SH-SY5Y (cell line): ENCODE measurements at regions not wholly inside any gene's neighbourhood (a gene's known extent, or its start where the extent isn't known, plus 50 kb on each side); places are given as distances from the start of the nearest gene placed in this dataset.
A peak's percentile ranks its signal among the peaks of the same experiment; 100 is the strongest.

ENCODE experiments used
- GATA2 ChIP-seq: IDR thresholded peaks from 2 replicates; pipeline ENCODE4 v1.6.1; 2011; ENCODE audit warnings: mild to moderate bottlenecking, low read depth, low read length
- GATA3 ChIP-seq: IDR thresholded peaks from 2 replicates; pipeline ENCODE4 v1.6.1; 2011; ENCODE audit warnings: low read depth, mild to moderate bottlenecking, low read length, moderate library complexity

- no peak for TF ChIP-seq GATA3
- TF ChIP-seq GATA2 = no peak
Observed at GRCh38 chr13:74476788-74477187, 342.6 kb upstream of the KLF12 start.

DNA sequence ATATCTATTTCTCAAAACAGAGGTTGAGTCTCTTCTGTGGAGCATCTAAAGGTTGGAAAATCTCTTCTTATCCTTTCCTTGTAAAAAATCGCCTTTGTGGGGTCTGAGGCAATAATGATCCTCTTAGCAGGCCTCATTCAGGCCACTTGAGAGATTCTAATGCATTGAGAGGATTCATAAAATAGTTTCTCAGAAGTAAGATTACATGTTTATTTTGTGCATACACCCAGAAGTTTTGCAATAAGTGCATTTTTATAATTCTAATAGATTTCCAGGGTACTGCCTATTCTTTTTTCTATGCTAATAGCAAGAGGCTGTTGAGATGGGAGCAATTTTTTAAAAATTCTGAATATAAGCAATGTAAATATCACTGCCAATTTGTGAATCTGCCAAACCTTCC lies 342.2 kb upstream of the KLF12 start:
- TF ChIP-seq GATA3 (no peak), GATA2 (no peak)

- TF ChIP-seq GATA2 (no peak), GATA3 (no peak)
Observed at GRCh38 chr13:74466864-74467263, 332.7 kb upstream of the KLF12 start.

- TF ChIP-seq GATA2 (no peak), GATA3 (no peak)
Observed at GRCh38 chr13:74466020-74466419, 331.8 kb upstream of the KLF12 start.

GRCh38 chr13:74465271-74465670 lies 331.1 kb upstream of the KLF12 start:
- TF ChIP-seq GATA2 (no peak), GATA3 (no peak)

- TF ChIP-seq GATA3 (no peak), GATA2 (no peak)
Observed at GRCh38 chr13:74464670-74465069, 330.5 kb upstream of the KLF12 start.

DNA sequence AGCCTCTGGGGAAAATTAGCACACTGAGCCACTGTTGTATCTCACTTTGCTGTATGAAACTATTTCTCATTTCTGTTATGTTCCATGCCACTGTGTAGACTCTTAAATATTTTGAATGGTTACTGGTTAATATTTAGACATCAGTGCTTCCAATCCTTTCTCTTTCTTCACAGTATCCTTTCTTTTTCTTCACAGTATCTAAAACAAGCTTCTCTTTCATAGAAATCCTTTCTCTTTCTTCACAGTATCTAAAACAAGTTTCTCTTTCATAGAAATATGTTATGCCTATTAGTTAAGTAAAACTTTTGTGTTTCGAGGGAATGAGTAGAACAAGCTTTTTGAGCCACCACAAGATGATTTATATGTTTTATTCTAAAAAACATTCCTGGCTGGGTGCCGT lies 326.8 kb upstream of the KLF12 start:
- TF ChIP-seq GATA2 = no peak
- no peak for TF ChIP-seq GATA3

GRCh38 chr13:74452881-74453280 lies 318.7 kb upstream of the KLF12 start:
- TF ChIP-seq GATA3 (no peak), GATA2 (no peak)

DNA sequence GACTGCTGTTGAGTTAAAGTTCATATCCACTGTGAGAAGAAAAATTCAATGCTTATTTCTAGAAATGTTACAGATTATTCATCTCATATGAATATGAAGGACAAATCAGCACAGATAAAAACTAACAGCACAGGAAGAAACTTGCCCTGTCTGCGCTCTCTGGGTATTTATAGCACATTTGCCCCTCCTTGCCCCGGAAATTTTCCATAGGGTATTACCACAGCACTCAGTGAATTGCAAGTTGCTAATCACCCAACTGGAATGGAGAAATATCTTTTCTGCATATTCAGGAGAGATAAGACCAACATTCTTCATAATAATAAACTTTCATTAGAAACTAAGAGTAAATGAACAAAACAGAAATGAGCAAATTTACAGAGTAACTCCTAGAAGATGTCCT lies 318.0 kb upstream of the KLF12 start:
- TF ChIP-seq GATA2 (no peak), GATA3 (no peak)

GRCh38 chr13:74450964-74451363 lies 316.8 kb upstream of the KLF12 start:
- TF ChIP-seq GATA3 = no peak
- no peak for TF ChIP-seq GATA2

DNA sequence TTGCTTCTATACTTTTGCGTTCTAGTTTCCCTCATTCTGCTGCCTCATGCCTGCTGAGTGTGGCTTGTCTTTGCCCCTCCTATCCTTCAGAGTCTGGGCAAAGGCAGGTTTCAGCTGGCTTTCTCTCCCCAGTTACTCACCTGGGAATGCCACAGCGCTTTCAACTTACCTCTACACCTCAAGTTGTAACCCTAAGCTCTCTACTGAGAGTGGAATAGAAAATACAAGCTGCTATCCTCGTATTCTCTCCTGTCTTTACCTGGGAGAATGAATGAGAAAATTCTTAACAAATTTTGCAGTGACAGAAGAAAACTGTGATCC lies 316.3 kb upstream of the KLF12 start:
- TF ChIP-seq GATA3 (no peak), GATA2 (no peak)

DNA sequence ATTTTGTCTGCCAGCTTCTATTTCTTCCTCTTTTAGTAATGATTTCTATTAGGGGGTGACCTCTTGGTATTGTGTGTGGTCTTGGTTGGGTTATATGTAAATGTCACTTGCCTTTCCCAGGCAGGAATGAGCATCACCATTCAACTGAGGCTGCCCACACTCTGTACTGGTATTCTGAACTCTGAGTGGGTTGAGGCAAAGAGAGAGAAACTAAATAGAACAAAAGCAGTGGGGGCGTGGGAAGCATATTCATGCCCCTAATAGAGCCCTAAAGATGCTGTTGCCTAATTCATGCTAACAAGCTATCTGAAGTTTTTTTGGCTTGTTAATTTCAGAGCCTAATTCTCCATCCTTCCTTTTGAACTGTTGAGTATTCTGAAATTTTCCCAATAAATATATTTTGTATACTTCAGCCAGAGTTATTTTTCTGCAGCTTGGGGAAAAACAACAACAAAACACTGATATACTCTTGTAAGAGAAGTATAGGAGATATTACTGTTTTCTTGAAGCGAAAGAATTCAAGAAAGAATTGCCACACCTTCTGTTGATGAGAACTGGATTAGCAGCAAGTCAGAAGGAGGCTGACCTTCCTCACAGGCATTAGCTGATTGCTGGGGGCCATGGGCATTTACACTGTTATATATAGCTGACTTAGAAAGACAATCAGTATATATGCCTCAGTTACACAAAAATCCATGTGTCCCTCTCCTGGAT lies 315.8 kb upstream of the KLF12 start:
- no peak for TF ChIP-seq GATA2
- TF ChIP-seq GATA3 = no peak

DNA sequence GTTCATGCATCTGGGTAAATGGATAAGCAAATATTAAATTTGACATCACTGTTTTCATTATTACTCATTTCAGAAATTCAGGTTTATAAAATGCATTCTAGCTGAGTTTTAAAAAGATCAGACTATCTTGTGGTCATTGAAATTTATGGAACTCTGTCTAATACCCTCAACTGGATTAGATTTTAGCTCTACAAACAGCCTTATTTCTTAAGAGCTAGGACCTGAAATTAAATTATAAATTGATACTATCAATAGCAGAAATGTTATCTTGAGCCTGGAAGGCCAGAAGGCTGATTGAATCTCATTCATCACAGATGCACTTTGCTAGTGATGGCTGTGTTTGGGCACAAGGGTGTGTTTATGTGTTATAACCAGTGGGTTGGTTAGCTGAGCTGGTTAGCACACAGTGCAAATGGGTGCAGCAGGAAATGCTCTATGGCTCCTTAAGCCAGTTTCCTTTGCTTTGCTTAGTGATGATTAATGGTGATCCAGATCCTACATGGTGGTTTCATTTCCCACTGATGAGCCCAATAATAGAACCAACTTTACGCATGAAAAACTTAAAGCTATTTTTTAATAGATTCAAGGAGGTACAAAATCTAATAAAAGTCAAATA lies 310.8 kb upstream of the KLF12 start:
- TF ChIP-seq GATA2 (peak; percentile 97), GATA3 (peak; percentile 100)

DNA sequence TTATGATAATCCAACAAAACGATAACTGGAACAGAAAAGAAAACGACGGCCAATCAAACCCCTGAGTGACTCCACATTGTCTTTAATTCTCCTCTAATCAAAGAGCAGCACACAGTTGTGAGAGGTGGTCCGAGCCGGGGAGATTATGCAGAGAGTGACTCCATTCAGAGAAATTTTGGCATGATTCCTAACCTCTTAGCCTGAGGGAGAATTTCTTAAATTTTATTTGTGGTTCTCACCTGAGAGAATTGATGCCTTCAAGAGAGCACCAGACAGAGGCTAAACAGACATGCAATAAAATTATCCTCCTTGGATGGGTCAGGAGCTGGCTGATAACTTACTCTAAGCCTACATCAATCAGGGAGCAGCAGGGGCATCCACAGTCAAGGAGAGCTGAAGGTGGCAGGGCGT lies 310.0 kb upstream of the KLF12 start:
- 0 out of 2 replicates have a peak, but pooled peaks have one; percentile 40 for TF ChIP-seq GATA2
- TF ChIP-seq GATA3 = no peak

GRCh38 chr13:74443631-74444030 lies 309.4 kb upstream of the KLF12 start:
- TF ChIP-seq GATA3 = no peak
- no peak for TF ChIP-seq GATA2

- TF ChIP-seq GATA3 = no peak
- no peak for TF ChIP-seq GATA2
Observed at GRCh38 chr13:74442751-74443150, 308.5 kb upstream of the KLF12 start.

- TF ChIP-seq GATA3 = no peak
- no peak for TF ChIP-seq GATA2
Observed at GRCh38 chr13:74438901-74439300, 304.7 kb upstream of the KLF12 start.
